ENCODE measurements at regions not wholly inside any gene's neighbourhood (a gene's known extent, or its start where the extent isn't known, plus 50 kb on each side); places are given as distances from the start of the nearest gene placed in this dataset.

DNA sequence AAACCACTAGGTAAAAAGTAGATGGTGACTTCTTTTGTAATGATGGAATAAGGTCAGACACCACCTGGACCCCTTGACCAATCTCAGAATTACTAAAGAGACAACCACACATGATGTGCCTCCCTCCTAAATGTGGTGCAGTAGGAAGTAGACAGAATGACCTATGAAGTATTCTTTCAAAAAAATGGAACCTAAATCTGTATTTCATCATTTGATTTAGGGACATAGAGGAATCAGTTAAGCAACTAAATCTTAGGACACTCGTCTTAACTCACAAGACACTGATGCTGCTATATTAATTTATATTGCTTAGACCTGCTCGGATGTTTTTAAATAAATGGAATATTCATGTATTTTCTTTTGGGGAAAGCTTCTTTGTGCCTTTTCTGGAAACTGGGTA lies 80.9 kb upstream of the IRF2BP2 start:
- Histone ChIP-seq H3K9me3 (ENCODE audit: low read length) (no peaks in the 10 kb centered on the region), H3K27me3 (ENCODE audit: insufficient read depth, low read depth, low read length) (no peaks in the 10 kb centered on the region), H3K9me2 (ENCODE audit: insufficient read depth, low read length) (no peaks in the 10 kb centered on the region), H3K36me3 (ENCODE audit: insufficient read depth, low read length) (no peaks in the 10 kb centered on the region), H3K79me2 (replicated peaks; ENCODE audit: insufficient read depth, low read length) (no peaks in the 10 kb centered on the region), H2AFZ (ENCODE audit: low read depth, low read length) (no peak overlapping the region), H3K4me2 (ENCODE audit: low read length) (no peak overlapping the region), H3K27ac (ENCODE audit: low read length) (no peak overlapping the region), H4K20me1 (ENCODE audit: insufficient read depth) (no peaks in the 10 kb centered on the region), H3K9ac (ENCODE audit: low read length) (no peak overlapping the region), H3K4me3 (ENCODE audit: low read length) (no peak overlapping the region), H3F3A (ENCODE audit: insufficient read depth, low read length, poor library complexity, severe bottlenecking) (no peaks in the 10 kb centered on the region)
- TF ChIP-seq, protein P1, sequence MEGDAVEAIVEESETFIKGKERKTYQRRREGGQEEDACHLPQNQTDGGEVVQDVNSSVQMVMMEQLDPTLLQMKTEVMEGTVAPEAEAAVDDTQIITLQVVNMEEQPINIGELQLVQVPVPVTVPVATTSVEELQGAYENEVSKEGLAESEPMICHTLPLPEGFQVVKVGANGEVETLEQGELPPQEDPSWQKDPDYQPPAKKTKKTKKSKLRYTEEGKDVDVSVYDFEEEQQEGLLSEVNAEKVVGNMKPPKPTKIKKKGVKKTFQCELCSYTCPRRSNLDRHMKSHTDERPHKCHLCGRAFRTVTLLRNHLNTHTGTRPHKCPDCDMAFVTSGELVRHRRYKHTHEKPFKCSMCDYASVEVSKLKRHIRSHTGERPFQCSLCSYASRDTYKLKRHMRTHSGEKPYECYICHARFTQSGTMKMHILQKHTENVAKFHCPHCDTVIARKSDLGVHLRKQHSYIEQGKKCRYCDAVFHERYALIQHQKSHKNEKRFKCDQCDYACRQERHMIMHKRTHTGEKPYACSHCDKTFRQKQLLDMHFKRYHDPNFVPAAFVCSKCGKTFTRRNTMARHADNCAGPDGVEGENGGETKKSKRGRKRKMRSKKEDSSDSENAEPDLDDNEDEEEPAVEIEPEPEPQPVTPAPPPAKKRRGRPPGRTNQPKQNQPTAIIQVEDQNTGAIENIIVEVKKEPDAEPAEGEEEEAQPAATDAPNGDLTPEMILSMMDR (IDR thresholded peaks at IDR 0.05; ENCODE audit: poor library complexity, severe bottlenecking), result no peak
- TF ChIP-seq, protein P2, sequence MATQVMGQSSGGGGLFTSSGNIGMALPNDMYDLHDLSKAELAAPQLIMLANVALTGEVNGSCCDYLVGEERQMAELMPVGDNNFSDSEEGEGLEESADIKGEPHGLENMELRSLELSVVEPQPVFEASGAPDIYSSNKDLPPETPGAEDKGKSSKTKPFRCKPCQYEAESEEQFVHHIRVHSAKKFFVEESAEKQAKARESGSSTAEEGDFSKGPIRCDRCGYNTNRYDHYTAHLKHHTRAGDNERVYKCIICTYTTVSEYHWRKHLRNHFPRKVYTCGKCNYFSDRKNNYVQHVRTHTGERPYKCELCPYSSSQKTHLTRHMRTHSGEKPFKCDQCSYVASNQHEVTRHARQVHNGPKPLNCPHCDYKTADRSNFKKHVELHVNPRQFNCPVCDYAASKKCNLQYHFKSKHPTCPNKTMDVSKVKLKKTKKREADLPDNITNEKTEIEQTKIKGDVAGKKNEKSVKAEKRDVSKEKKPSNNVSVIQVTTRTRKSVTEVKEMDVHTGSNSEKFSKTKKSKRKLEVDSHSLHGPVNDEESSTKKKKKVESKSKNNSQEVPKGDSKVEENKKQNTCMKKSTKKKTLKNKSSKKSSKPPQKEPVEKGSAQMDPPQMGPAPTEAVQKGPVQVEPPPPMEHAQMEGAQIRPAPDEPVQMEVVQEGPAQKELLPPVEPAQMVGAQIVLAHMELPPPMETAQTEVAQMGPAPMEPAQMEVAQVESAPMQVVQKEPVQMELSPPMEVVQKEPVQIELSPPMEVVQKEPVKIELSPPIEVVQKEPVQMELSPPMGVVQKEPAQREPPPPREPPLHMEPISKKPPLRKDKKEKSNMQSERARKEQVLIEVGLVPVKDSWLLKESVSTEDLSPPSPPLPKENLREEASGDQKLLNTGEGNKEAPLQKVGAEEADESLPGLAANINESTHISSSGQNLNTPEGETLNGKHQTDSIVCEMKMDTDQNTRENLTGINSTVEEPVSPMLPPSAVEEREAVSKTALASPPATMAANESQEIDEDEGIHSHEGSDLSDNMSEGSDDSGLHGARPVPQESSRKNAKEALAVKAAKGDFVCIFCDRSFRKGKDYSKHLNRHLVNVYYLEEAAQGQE (IDR thresholded peaks at IDR 0.05; ENCODE audit: borderline replicate concordance), result no peak
- TF ChIP-seq SMC3 (conservative IDR thresholded peaks at IDR 0.05; ENCODE audit: poor library complexity) (no peak), POLR2AphosphoS5 (IDR thresholded peaks at IDR 0.05) (no peak), EP300 (conservative IDR thresholded peaks at IDR 0.05; ENCODE audit: poor library complexity, severe bottlenecking) (no peak), RAD21 (conservative IDR thresholded peaks at IDR 0.05) (no peak), MXI1 (conservative IDR thresholded peaks at IDR 0.05; ENCODE audit: poor library complexity, severe bottlenecking) (no peak)

DNA sequence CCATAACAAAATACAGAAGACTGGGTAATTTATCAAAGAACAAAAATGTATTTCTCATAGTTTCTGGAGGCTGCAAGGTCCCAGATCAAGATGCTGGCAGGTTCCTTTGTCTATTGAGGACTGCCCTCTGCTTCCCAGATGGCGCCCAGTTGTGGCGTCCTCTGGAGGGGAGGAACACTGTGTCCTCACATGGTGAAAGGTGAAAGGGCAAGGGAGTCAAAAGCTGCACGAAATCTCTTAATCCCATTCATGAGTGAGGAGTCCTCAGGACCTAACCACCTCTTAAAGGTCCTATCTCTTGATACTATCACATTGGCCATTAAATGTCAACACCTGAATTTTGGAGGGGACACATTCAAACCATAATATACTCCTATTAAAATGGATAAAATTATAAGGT lies 79.3 kb upstream of the IRF2BP2 start:
- Histone ChIP-seq H3K79me2 (replicated peaks; ENCODE audit: insufficient read depth, low read length) (no peaks in the 10 kb centered on the region), H3F3A (ENCODE audit: insufficient read depth, low read length, poor library complexity, severe bottlenecking) (no peaks in the 10 kb centered on the region), H3K4me3 (ENCODE audit: low read length) (no peak overlapping the region), H3K9ac (ENCODE audit: low read length) (no peak overlapping the region), H3K27me3 (ENCODE audit: insufficient read depth, low read depth, low read length) (no peaks in the 10 kb centered on the region), H3K36me3 (ENCODE audit: insufficient read depth, low read length) (no peaks in the 10 kb centered on the region), H4K20me1 (ENCODE audit: insufficient read depth) (no peaks in the 10 kb centered on the region), H3K9me3 (ENCODE audit: low read length) (no peaks in the 10 kb centered on the region), H3K9me2 (ENCODE audit: insufficient read depth, low read length) (no peaks in the 10 kb centered on the region), H3K27ac (ENCODE audit: low read length) (no peak overlapping the region), H2AFZ (ENCODE audit: low read depth, low read length) (no peak overlapping the region), H3K4me2 (ENCODE audit: low read length) (no peak overlapping the region)
- no peak for TF ChIP-seq EZH2 (IDR thresholded peaks at IDR 0.05; ENCODE audit: borderline replicate concordance, insufficient read depth, low read length, poor library complexity, severe bottlenecking)
- no peak for TF ChIP-seq POLR2AphosphoS5 (IDR thresholded peaks at IDR 0.05)
- no peak for TF ChIP-seq RAD21 (conservative IDR thresholded peaks at IDR 0.05)
- TF ChIP-seq EP300 (conservative IDR thresholded peaks at IDR 0.05; ENCODE audit: poor library complexity, severe bottlenecking), result no peak
- TF ChIP-seq TAF1 (IDR thresholded peaks at IDR 0.05; ENCODE audit: low read depth), result no peak
- no peak for TF ChIP-seq MXI1 (conservative IDR thresholded peaks at IDR 0.05; ENCODE audit: poor library complexity, severe bottlenecking)
- TF ChIP-seq, protein P1 (IDR thresholded peaks at IDR 0.05; ENCODE audit: poor library complexity, severe bottlenecking), result no peak
- TF ChIP-seq, protein P2 (IDR thresholded peaks at IDR 0.05; ENCODE audit: borderline replicate concordance), result no peak
- TF ChIP-seq SMC3 (conservative IDR thresholded peaks at IDR 0.05; ENCODE audit: poor library complexity), result no peak

All from neural cell (in vitro differentiated cells).